ENCODE measurements at regions not wholly inside any gene's neighbourhood (a gene's known extent, or its start where the extent isn't known, plus 50 kb on each side); places are given as distances from the start of the nearest gene placed in this dataset.
A peak's percentile ranks its signal among the peaks of the same experiment; 100 is the strongest.

DNA sequence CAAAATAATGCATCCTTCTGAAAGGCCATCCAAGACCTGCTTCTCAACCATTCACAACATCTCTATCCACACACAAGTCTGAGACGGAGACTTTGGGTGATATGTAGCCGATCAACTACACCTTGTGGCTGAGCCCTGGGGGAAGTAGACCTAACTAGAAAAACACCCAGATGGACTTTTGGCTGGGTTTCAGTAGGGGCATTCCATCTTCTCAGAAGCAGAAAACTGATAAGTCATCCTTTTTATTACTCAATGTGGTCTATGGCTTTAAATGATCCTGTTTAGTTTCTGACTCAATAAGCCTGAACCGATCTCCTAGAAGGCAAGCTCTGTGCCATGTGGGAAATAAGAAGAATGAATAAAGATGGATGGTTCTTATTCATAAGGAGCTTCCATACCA, 82.5 kb upstream of the AFF2 start:
- DNase-seq (ENCODE audit: low read depth in 2 of 2) = peak in 1 of 2 donors; percentile 11
- H3K4me3 ChIP-seq (replicated peaks in 1 of 2; ENCODE audit: low read depth in 2 of 2, low read length in 2 of 2) = no peak overlapping the region
- TF ChIP-seq, protein P1, sequence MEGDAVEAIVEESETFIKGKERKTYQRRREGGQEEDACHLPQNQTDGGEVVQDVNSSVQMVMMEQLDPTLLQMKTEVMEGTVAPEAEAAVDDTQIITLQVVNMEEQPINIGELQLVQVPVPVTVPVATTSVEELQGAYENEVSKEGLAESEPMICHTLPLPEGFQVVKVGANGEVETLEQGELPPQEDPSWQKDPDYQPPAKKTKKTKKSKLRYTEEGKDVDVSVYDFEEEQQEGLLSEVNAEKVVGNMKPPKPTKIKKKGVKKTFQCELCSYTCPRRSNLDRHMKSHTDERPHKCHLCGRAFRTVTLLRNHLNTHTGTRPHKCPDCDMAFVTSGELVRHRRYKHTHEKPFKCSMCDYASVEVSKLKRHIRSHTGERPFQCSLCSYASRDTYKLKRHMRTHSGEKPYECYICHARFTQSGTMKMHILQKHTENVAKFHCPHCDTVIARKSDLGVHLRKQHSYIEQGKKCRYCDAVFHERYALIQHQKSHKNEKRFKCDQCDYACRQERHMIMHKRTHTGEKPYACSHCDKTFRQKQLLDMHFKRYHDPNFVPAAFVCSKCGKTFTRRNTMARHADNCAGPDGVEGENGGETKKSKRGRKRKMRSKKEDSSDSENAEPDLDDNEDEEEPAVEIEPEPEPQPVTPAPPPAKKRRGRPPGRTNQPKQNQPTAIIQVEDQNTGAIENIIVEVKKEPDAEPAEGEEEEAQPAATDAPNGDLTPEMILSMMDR (IDR thresholded peaks at IDR 0.05; ENCODE audit: low read depth, low read length) = no peak

DNA sequence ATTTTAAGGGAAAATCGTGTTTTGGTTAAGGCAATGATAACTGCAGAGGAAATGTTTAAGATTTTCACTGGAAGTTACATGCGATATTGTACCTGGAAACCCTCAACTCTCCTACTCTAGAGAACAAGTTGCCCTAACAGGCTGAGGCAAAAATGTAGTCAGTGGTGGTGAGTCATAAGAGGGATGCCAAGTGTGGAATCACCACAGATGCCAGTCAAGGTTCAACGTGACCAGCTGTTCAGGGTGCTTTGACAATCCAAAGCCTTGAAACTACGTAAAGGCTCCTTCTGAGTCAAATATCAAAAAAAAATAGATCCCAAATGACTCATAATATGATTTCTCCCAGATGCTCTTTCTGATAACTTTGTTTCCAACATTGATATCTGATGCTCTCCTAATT, 77.9 kb upstream of the AFF2 start:
- TF ChIP-seq, protein P1 (IDR thresholded peaks at IDR 0.05; ENCODE audit: low read depth, low read length) = no peak
- peak in 1 of 2 donors; percentile 1 for DNase-seq (ENCODE audit: low read depth in 2 of 2)
- no peak overlapping the region for H3K4me3 ChIP-seq (replicated peaks in 1 of 2; ENCODE audit: low read depth in 2 of 2, low read length in 2 of 2)

DNA sequence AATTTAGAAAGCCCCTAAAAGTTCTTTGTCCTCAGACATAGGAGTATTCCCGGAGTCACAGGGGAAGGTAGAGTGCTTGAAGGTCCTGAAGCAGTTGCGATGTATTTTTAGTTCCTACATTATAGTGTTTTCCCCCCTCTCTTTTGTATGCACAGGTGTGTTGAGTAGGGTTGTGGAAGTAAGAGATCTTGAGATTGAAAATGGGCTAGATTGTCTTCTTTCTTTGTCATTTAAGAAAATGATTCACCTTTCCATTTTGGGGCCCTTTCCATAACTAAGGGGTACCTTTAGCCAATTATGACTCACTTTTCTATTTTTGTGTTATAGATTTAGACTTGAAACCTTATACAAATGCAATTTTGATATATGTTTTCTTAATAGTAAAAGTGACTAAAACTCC, 75.8 kb upstream of the AFF2 start:
- TF ChIP-seq, protein P1 (IDR thresholded peaks at IDR 0.05; ENCODE audit: low read depth, low read length) = no peak
- DNase-seq (ENCODE audit: low read depth in 2 of 2) = no peak
- no peak overlapping the region for H3K4me3 ChIP-seq (replicated peaks in 1 of 2; ENCODE audit: low read depth in 2 of 2, low read length in 2 of 2)

- no peak for DNase-seq (ENCODE audit: low read depth in 2 of 2)
- H3K4me3 ChIP-seq (replicated peaks in 1 of 2; ENCODE audit: low read depth in 2 of 2, low read length in 2 of 2) = no peak overlapping the region
- TF ChIP-seq, protein P1 (IDR thresholded peaks at IDR 0.05; ENCODE audit: low read depth, low read length) = no peak
Observed at GRCh38 chrX:148426467-148426866, 74.0 kb upstream of the AFF2 start.

GRCh38 chrX:148441387-148441786, 59.0 kb upstream of the AFF2 start:
- TF ChIP-seq, protein P1 (IDR thresholded peaks at IDR 0.05; ENCODE audit: low read depth, low read length) = no peak
- H3K4me3 ChIP-seq (replicated peaks in 1 of 2; ENCODE audit: low read depth in 2 of 2, low read length in 2 of 2) = no peak overlapping the region
- no peak for DNase-seq (ENCODE audit: low read depth in 2 of 2)

DNA sequence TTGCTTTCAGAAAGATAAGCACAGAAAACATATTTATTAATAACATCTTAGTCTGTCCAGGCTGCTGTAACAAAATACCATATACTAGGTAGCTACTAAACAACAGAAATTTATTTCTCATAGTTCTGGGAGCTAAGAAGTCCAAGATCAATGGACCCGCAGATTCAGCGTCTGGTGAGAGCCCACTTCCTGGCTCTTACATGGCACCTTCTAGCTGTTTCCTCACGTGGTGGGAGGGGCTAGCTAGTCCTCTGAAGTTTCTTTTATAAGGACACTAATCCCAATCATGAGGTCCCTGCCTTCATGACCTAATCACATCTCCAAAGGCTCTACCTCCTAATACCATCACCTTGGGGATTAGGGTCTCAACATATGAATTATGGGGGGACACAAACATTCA, 57.2 kb upstream of the AFF2 start:
- no peak overlapping the region for H3K4me3 ChIP-seq (replicated peaks in 1 of 2; ENCODE audit: low read depth in 2 of 2, low read length in 2 of 2)
- TF ChIP-seq, protein P1 (IDR thresholded peaks at IDR 0.05; ENCODE audit: low read depth, low read length) = no peak
- no peak for DNase-seq (ENCODE audit: low read depth in 2 of 2)

DNA sequence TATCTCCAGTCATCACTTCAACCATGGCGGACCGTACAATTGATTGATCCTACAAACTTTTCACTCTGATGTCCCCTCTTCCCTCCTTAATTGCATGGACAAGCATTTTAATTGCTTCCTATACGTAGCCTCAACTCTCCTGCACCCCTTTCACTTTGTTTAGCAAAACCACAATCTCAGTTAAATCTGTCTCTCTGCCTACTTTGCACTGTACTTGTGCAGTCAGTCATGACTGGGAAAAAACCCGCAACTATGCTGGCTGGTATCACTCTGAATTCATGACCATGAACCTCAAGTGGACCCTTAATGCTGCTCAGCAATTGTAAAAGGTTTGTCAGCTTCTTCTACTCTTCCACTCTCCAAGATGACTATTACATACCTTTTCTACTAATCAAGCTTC, 51.7 kb upstream of the AFF2 start:
- TF ChIP-seq, protein P1 (IDR thresholded peaks at IDR 0.05; ENCODE audit: low read depth, low read length) = no peak
- no peak overlapping the region for H3K4me3 ChIP-seq (replicated peaks in 1 of 2; ENCODE audit: low read depth in 2 of 2, low read length in 2 of 2)
- no peak for DNase-seq (ENCODE audit: low read depth in 2 of 2)
